SK-N-SH treated with all-trans-retinoic acid at 6 μM for 48 hours (cell line): ENCODE measurements at regions not wholly inside any gene's neighbourhood (a gene's known extent, or its start where the extent isn't known, plus 50 kb on each side); places are given as distances from the start of the nearest gene placed in this dataset.

Experiments
- ESRRG ChIP-seq: fragments of 250-450 bp; sonication (Bioruptor Pico); IDR thresholded peaks from 2 replicates; pipeline ENCODE4 v1.6.1; 2021; ENCODE audit warnings: mild to moderate bottlenecking
- TOX ChIP-seq: fragments of 250-450 bp; sonication (Bioruptor Pico); IDR thresholded peaks from 2 replicates; pipeline ENCODE4 v1.8.0; 2021; ENCODE audit warnings: mild to moderate bottlenecking, moderate library complexity, borderline replicate concordance

- no peak for TF ChIP-seq ESRRG (CRISPR knock-in tag)
- TF ChIP-seq TOX (CRISPR knock-in tag): no peak
These were observed 445.3 kb downstream of the DMRT2 start for GRCh38 chr9:1495282-1496030.
